Lung microvascular endothelial cell (primary cell): ENCODE measurements at regions not wholly inside any gene's neighbourhood (a gene's known extent, or its start where the extent isn't known, plus 50 kb on each side); places are given as distances from the start of the nearest gene placed in this dataset.

Experiments
- DNase-seq, 2 donors: peaks; one replicate each; pipeline versions ENCODE4 v3.0.0 to v3.0.0-alpha.2; 2010; ENCODE audit warnings: low read depth in 2 of 2

DNA sequence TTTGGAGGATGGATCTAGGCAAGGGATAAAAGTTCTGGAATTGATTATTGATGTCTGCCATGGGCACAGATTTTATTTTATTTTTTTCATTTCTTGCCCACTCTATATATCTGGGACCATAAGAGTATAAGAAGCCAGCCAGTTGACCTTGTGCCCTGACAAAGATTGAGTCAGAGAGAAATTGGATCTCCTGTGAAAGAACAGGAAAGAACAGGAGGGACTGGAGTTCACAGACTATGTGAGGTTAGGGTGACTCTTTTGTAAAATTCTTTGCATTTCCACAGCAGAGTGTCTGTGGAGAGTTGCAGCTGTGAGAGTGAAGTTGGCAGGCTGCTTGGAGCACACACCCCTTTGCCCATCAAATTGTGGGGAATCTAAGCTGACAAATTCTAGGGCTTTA, 358.4 kb upstream of the TBX3 start:
- DNase-seq, result no peak

DNA sequence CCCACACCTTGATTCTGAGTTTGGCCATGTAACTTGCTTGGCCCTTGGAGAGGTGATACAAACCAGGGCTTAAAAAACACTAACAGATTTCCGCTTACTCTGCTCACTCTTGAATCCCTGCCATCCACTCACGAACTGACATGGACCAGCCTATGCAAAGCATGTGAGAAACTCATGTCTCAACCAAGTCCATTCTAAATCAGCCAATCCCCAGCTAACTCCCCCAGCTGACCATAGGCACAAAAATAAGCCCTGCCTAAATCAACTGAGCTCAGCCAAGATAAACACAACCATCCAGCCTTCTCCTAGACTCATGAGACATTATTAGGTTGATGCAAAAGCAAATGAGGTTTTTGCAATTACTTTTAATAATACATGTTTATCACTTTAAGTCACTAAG, 353.9 kb upstream of the TBX3 start:
- no peak for DNase-seq

- DNase-seq, result no peak
Observed at GRCh38 chr12:115035535-115036107, 351.6 kb upstream of the TBX3 start.

DNA sequence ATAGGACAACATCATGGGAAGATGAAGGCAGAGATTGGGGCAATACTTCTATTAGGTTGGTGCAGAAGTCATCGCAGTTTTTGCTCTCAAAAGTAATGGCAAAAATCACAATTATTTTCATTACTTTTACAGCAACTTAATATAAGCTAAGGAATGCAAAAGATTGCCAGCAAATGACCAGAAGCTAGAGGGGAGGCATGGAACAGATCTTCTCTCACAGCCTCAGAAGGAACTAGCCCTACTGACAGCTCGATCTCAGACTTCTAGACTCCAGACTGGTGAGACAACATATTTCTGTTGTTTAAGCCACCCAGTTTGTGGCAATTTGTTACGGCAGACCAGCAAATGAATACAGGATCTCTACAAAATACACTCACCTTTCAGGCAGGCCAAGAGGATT, 348.5 kb upstream of the TBX3 start:
- DNase-seq, result no peak

DNA sequence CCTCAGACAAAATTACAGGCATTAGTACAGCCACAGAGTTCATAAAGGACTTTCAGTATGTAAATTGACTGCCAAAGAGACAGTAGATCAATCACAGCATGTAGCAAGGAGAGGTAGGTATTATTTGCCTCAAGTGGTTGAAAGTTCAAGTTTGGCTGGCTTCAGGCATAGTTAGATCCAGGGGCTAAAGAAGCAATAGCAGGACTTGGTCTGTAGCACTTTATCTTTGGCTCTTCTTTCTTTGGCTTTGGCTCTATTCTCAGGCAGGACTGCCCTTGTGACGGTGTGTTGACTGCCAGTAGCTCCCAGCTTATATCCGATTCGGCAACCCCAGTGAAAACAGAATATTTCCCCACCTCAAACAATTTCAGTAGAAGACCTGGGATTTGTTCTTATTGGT, 346.0 kb upstream of the TBX3 start:
- DNase-seq, result no peak

GRCh38 chr12:115024531-115024930, 340.6 kb upstream of the TBX3 start:
- DNase-seq, result no peak

- DNase-seq, result no peak
Observed at GRCh38 chr12:115023279-115024265, 339.6 kb upstream of the TBX3 start.

DNA sequence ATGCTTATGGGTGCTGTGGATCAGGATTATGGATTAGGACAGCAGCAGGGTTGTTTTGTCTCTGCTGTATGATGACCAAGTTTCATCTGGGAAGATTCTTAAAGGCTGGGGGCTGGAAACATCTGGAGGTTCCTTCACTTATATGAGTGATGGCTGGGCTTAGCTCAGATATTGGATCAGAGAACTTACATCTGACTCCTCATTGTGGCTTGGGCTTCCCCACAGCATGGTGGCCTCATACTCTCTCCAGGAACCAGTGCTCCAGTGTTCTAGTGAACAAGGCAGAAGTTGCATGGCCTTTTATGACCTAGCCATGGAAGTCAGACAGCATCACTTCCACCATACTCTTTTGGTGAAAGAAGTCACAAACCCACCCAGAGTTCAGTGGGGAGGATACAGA, 336.1 kb upstream of the TBX3 start:
- DNase-seq, result no peak

DNA sequence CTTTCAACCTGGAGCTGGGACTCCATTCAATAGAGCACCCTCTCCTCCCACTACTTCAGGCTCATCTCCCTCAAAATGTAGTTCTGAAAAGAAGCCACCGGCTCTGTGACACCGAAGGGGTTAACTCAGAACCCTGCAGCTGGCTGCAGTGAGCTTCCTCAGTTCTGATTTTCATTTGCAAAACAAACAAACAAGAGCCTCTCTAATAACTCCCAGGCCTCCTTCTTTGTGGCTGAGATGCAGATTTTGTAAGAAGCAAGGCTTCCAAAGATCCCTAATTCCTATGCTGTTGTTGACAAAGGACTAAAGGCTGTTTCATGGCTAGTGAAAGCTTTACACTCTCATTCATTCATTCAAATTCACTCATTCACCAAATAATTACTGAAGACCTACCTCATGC, 333.4 kb upstream of the TBX3 start:
- no peak for DNase-seq

GRCh38 chr12:115013236-115013981, 329.4 kb upstream of the TBX3 start:
- DNase-seq, result no peak

GRCh38 chr12:115012861-115013235, 328.9 kb upstream of the TBX3 start:
- DNase-seq, result no peak

DNA sequence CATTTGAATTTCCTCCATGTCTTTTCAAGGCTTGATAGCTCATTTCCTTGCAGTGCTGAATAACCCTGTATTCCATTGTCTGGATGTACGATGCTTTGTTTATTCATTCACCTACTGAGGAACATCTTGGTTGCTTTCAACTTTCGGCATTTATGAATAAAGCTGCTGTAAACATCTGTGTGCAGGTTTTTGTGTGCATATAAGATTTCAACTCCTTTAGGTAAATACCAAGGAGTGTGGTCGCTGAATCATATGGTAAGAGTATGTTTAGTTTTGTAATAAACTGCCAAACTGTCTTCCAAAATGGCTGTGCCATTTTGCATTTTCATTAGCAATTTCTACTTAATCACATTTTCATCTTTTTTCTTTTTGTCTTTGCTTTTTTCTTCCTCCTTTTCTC, 327.7 kb upstream of the TBX3 start:
- DNase-seq, result no peak

DNA sequence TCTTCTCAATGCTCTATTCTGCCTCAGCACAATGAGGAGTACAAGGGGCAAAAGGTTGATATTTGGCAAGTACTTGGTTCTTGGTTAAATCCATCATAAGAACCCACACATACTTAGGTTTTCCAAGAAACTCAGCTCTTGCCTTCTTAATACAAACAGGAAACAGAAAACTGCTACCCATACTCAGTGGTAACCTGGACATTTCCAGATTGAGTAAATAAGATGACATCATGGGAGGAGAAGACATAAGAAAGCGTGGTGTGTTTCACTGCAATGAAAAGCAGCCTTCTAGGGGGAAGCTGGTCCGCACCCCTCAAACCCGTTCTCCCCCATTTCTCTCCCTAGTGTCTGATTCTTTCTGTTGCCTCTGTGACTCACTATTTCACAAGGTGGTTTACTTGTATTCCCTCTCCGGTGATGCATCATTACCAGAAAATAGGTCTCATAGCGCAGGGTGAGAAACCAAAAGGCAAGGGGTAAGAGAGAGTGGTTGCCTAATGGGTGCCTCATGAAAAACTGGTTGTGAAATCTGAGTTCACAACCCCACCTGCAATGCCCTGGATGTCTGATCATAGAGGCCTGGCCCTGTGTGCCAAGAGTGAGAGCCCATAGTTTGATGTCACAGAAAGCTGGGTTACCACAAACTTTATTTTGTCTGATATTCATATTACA, 326.5 kb upstream of the TBX3 start:
- no peak for DNase-seq

GRCh38 chr12:115008929-115009328, 325.0 kb upstream of the TBX3 start:
- no peak for DNase-seq

GRCh38 chr12:115004470-115005146, 320.6 kb upstream of the TBX3 start:
- DNase-seq, result no peak

- no peak for DNase-seq
Observed at GRCh38 chr12:115002434-115002833, 318.5 kb upstream of the TBX3 start.

- DNase-seq, result no peak
Observed at GRCh38 chr12:115001571-115002180, 317.7 kb upstream of the TBX3 start.

GRCh38 chr12:115000038-115000437, 316.1 kb upstream of the TBX3 start:
- no peak for DNase-seq

DNA sequence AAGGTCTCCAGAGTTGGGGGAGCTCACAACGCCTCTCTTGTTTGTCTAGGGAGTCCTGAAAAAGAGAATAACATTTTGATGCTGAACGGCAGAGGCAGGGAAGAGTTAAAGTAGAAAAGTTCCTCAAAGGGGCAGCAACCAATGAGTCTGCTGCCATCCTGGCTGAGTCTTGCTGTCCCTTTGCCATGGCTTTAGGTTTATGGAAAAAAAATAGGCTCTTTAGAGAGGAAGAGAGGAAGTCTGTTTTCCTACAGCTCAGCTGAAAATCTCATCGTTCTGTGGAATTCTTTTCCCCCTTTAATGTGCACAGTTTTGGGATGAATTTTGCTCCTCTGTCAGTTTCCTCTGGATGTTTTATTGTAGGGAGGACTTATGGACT, 314.8 kb upstream of the TBX3 start:
- no peak for DNase-seq

- DNase-seq, result no peak
Observed at GRCh38 chr12:114998118-114998749, 314.3 kb upstream of the TBX3 start.
